H9 (cell line): ENCODE measurements at regions not wholly inside any gene's neighbourhood (a gene's known extent, or its start where the extent isn't known, plus 50 kb on each side); places are given as distances from the start of the nearest gene placed in this dataset.

Experiments
- DNase-seq: peaks from one replicate; pipeline ENCODE4 v3.0.0-alpha.2; 2017
- H2AFZ ChIP-seq: one replicate; pipeline ENCODE4 v1.6.1; 2013; ENCODE audit warnings: mild to moderate bottlenecking, low read length, control low read depth, moderate library complexity
- H2AK5ac ChIP-seq: 2 replicates; pipeline ENCODE4 v1.6.1; 2013; ENCODE audit warnings: low read length, control low read depth, mixed read lengths; ENCODE audit not compliant: insufficient read length
- H2BK120ac ChIP-seq: one replicate; pipeline ENCODE4 v1.6.1; 2013; ENCODE audit warnings: low read depth, mild to moderate bottlenecking, low read length, control low read depth, inconsistent platforms; ENCODE audit not compliant: poor library complexity, severe bottlenecking
- H2BK12ac ChIP-seq: 2 replicates; pipeline ENCODE4 v1.6.1; 2013; ENCODE audit warnings: low read length, control low read depth, mixed read lengths, low read depth; ENCODE audit not compliant: insufficient read length
- H2BK15ac ChIP-seq: 2 replicates; pipeline ENCODE4 v1.6.1; 2013; ENCODE audit warnings: low read depth, low read length, control low read depth
- H2BK20ac ChIP-seq: one replicate; pipeline ENCODE4 v1.6.1; 2013; ENCODE audit warnings: low read depth, mild to moderate bottlenecking, low read length, control low read depth, inconsistent platforms; ENCODE audit not compliant: poor library complexity, severe bottlenecking
- H2BK5ac ChIP-seq: 2 replicates; pipeline ENCODE4 v1.6.1; 2013; ENCODE audit warnings: low read length, control low read depth, mixed read lengths; ENCODE audit not compliant: insufficient read length
- H3K14ac ChIP-seq: 2 replicates; pipeline ENCODE4 v1.6.1; 2013; ENCODE audit warnings: low read length, control low read depth; ENCODE audit not compliant: insufficient read depth
- H3K18ac ChIP-seq: 2 replicates; pipeline ENCODE4 v1.6.1; 2013; ENCODE audit warnings: low read depth, mild to moderate bottlenecking, mixed read lengths, low read length, control low read depth; ENCODE audit not compliant: insufficient read length
- H3K23ac ChIP-seq: 2 replicates; pipeline ENCODE4 v1.6.1; 2013; ENCODE audit warnings: low read length, control low read depth, mixed read lengths, low read depth; ENCODE audit not compliant: insufficient read length
- H3K23me2 ChIP-seq: 2 replicates; pipeline ENCODE4 v1.6.1; 2013; ENCODE audit warnings: low read depth, mild to moderate bottlenecking, mixed read lengths, low read length, control low read depth; ENCODE audit not compliant: insufficient read length, poor library complexity, severe bottlenecking
- H3K27ac ChIP-seq: 2 replicates; pipeline ENCODE4 v1.5.1; 2013; ENCODE audit warnings: low read length, control low read depth, mixed read lengths, low read depth; ENCODE audit not compliant: insufficient read length
- H3K27me3 ChIP-seq: 2 replicates; pipeline ENCODE4 v1.6.1; 2013; ENCODE audit warnings: low read length, control low read depth, inconsistent platforms; ENCODE audit not compliant: insufficient read depth
- H3K4ac ChIP-seq: 2 replicates; pipeline ENCODE4 v1.6.1; 2013; ENCODE audit warnings: low read depth, mild to moderate bottlenecking, control low read depth, inconsistent platforms, low read length, moderate library complexity
- H3K4me1 ChIP-seq: 2 replicates; pipeline ENCODE4 v1.6.1; 2013; ENCODE audit warnings: low read length, control low read depth, inconsistent platforms; ENCODE audit not compliant: insufficient read depth
- H3K4me2 ChIP-seq: 2 replicates; pipeline ENCODE4 v1.6.1; 2013; ENCODE audit warnings: low read length, control low read depth, mixed read lengths; ENCODE audit not compliant: insufficient read length, insufficient read depth
- H3K56ac ChIP-seq: 2 replicates; pipeline ENCODE4 v1.6.1; 2013; ENCODE audit warnings: low read depth, mild to moderate bottlenecking, mixed read lengths, low read length, control low read depth; ENCODE audit not compliant: insufficient read length
- H3K79me1 ChIP-seq: 2 replicates; pipeline ENCODE4 v1.6.1; 2013; ENCODE audit warnings: low read depth, mild to moderate bottlenecking, moderate library complexity, low read length, control low read depth, inconsistent platforms; ENCODE audit not compliant: insufficient read depth, poor library complexity, severe bottlenecking
- H3K79me2 ChIP-seq: 2 replicates; pipeline ENCODE4 v1.6.1; 2013; ENCODE audit warnings: low read length, control low read depth, inconsistent platforms; ENCODE audit not compliant: insufficient read depth
- H3K9ac ChIP-seq: 2 replicates; pipeline ENCODE4 v1.6.1; 2013; ENCODE audit warnings: low read length, control low read depth, mixed read lengths; ENCODE audit not compliant: insufficient read length; ENCODE audit errors: extremely low read depth
- H3K9me3 ChIP-seq: one replicate; pipeline ENCODE4 v1.6.1; 2013; ENCODE audit warnings: low read depth, low read length, inconsistent platforms; ENCODE audit not compliant: control insufficient read depth
- H3T11ph ChIP-seq: one replicate; pipeline ENCODE4 v1.6.1; 2013; ENCODE audit warnings: mild to moderate bottlenecking, low read length, control low read depth, inconsistent platforms
- H4K20me1 ChIP-seq: one replicate; pipeline ENCODE4 v1.6.1; 2013; ENCODE audit not compliant: control insufficient read depth, insufficient read length, insufficient read depth
- H4K5ac ChIP-seq: 2 replicates; pipeline ENCODE4 v1.6.1; 2013; ENCODE audit warnings: low read depth, mild to moderate bottlenecking, mixed read lengths, low read length, control low read depth; ENCODE audit not compliant: insufficient read length
- H4K8ac ChIP-seq: replicated peaks from 2 replicates; pipeline ENCODE4 v1.6.1; 2013; ENCODE audit warnings: low read length, control low read depth, mixed read lengths, low read depth; ENCODE audit not compliant: insufficient read length
- H4K91ac ChIP-seq: 2 replicates; pipeline ENCODE4 v1.6.1; 2013; ENCODE audit warnings: low read depth, mild to moderate bottlenecking, moderate library complexity, mixed read lengths, low read length, control low read depth; ENCODE audit not compliant: insufficient read length
- H3K27ac Mint-ChIP-seq, 3 experiments: 2 replicates in 2 of 3; 3 replicates in 1 of 3; pipeline ENCODE4 v1.8.0; 2020 to 2021; ENCODE audit warnings: mixed read lengths in 3 of 3, mild to moderate bottlenecking in 1 of 3, moderate library complexity in 1 of 3
- H3K27me3 Mint-ChIP-seq: 2 replicates; pipeline ENCODE4 v1.8.0; 2021; ENCODE audit warnings: low read depth, mild to moderate bottlenecking, moderate library complexity, mixed read lengths
- H3K36me3 Mint-ChIP-seq, 3 experiments: 2 replicates in 2 of 3; 3 replicates in 1 of 3; pipeline ENCODE4 v1.8.0; 2020 to 2021; ENCODE audit warnings: low read depth in 3 of 3, mixed read lengths in 3 of 3; ENCODE audit not compliant: insufficient read depth in 1 of 3
- H3K4me1 Mint-ChIP-seq, 2 experiments: 2 replicates each; pipeline ENCODE4 v1.8.0; 2020; ENCODE audit warnings: mixed read lengths in 2 of 2
- H3K4me3 Mint-ChIP-seq, 2 experiments: 2 replicates in 1 of 2; 3 replicates in 1 of 2; pipeline ENCODE4 v1.8.0; 2020 to 2021; ENCODE audit warnings: mild to moderate bottlenecking in 2 of 2, mixed read lengths in 2 of 2, moderate library complexity in 1 of 2
- H3K9me3 Mint-ChIP-seq, 2 experiments: 2 replicates in 1 of 2; 3 replicates in 1 of 2; pipeline ENCODE4 v1.8.0; 2020; ENCODE audit warnings: mild to moderate bottlenecking in 2 of 2, mixed read lengths in 2 of 2, moderate library complexity in 1 of 2
- CTCF ChIP-seq: fragments of 200-600 bp; sonication (generic); conservative IDR thresholded peaks from 3 replicates; pipeline ENCODE4 v1.8.0; 2021; ENCODE audit warnings: antibody characterized with exemption, mild to moderate bottlenecking
- WGBS: extraction: QIAGEN DNeasy Blood & Tissue Kit; methylation state at CpG from one replicate; pipeline ENCODE4 v1.1.7; 2013; ENCODE audit warnings: missing lambda C conversion rate, low lambda C conversion rate, mixed read lengths; ENCODE audit not compliant: insufficient read length; ENCODE audit errors: extremely low coverage; 5-methylcytosine and 5-hydroxymethylcytosine counted together

DNA sequence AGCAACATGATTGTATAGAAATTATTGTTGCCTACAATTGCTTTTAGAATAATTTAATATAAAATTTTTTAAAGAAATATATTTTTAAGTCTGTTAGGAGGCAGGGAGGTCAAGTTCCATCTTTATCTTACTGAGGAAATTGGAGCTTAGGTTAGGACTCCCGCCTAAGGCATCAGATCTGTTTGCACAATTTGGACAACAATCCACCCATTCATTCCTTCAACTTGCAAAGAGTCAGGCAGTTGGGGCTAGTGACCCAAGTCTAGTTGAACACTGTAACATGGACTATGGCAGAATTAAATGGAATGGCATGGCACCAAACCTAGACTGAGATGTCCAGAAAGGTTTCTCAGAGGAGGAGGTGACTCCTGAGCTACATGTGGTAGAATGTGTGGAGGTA, 149.4 kb upstream of the SETMAR start:
- Histone ChIP-seq H3K27ac (no peak overlapping the region), H4K5ac (no peak overlapping the region), H2AK5ac (no peak overlapping the region), H3K18ac (no peak overlapping the region), H3K23ac (no peak overlapping the region), H2AFZ (no peak overlapping the region), H3T11ph (no peak overlapping the region), H2BK15ac (no peak overlapping the region), H3K27me3 (no peaks in the 10 kb centered on the region), H3K79me2 (no peaks in the 10 kb centered on the region), H2BK5ac (no peak overlapping the region), H4K8ac (no peak overlapping the region), H4K20me1 (no peaks in the 10 kb centered on the region), H2BK12ac (no peak overlapping the region), H3K4me1 (no peaks in the 10 kb centered on the region), H4K91ac (no peak overlapping the region), H3K4me2 (no peak overlapping the region), H3K4ac (no peak overlapping the region), H3K9me3 (no peaks in the 10 kb centered on the region), H2BK20ac (no peak overlapping the region), H3K23me2 (no peaks in the 10 kb centered on the region), H3K14ac (no peak overlapping the region), H3K56ac (no peak overlapping the region), H3K9ac (no peak overlapping the region), H2BK120ac (no peak overlapping the region), H3K79me1 (no peaks in the 10 kb centered on the region)
- Mint-ChIP-seq H3K9me3 (no peaks in the 10 kb centered on the region), H3K36me3 (no peaks in the 10 kb centered on the region), H3K4me3 (no peak overlapping the region), H3K27ac (no peak overlapping the region), H3K27me3 (no peaks in the 10 kb centered on the region), H3K4me1 (no peaks in the 10 kb centered on the region)
- no CpG with 5 or more reads among the region's 1 CpG for WGBS
- no peak for DNase-seq
- no peak for TF ChIP-seq CTCF
